H9 (cell line): ENCODE measurements at regions not wholly inside any gene's neighbourhood (a gene's known extent, or its start where the extent isn't known, plus 50 kb on each side); places are given as distances from the start of the nearest gene placed in this dataset.

ENCODE experiments used
- DNase-seq: peaks from one replicate; pipeline ENCODE4 v3.0.0-alpha.2; 2017
- H2AFZ ChIP-seq: one replicate; pipeline ENCODE4 v1.6.1; 2013; ENCODE audit warnings: mild to moderate bottlenecking, low read length, control low read depth, moderate library complexity
- H2AK5ac ChIP-seq: 2 replicates; pipeline ENCODE4 v1.6.1; 2013; ENCODE audit warnings: low read length, control low read depth, mixed read lengths; ENCODE audit not compliant: insufficient read length
- H2BK120ac ChIP-seq: one replicate; pipeline ENCODE4 v1.6.1; 2013; ENCODE audit warnings: low read depth, mild to moderate bottlenecking, low read length, control low read depth, inconsistent platforms; ENCODE audit not compliant: poor library complexity, severe bottlenecking
- H2BK12ac ChIP-seq: 2 replicates; pipeline ENCODE4 v1.6.1; 2013; ENCODE audit warnings: low read length, control low read depth, mixed read lengths, low read depth; ENCODE audit not compliant: insufficient read length
- H2BK15ac ChIP-seq: 2 replicates; pipeline ENCODE4 v1.6.1; 2013; ENCODE audit warnings: low read depth, low read length, control low read depth
- H2BK20ac ChIP-seq: one replicate; pipeline ENCODE4 v1.6.1; 2013; ENCODE audit warnings: low read depth, mild to moderate bottlenecking, low read length, control low read depth, inconsistent platforms; ENCODE audit not compliant: poor library complexity, severe bottlenecking
- H2BK5ac ChIP-seq: 2 replicates; pipeline ENCODE4 v1.6.1; 2013; ENCODE audit warnings: low read length, control low read depth, mixed read lengths; ENCODE audit not compliant: insufficient read length
- H3K14ac ChIP-seq: 2 replicates; pipeline ENCODE4 v1.6.1; 2013; ENCODE audit warnings: low read length, control low read depth; ENCODE audit not compliant: insufficient read depth
- H3K18ac ChIP-seq: 2 replicates; pipeline ENCODE4 v1.6.1; 2013; ENCODE audit warnings: low read depth, mild to moderate bottlenecking, mixed read lengths, low read length, control low read depth; ENCODE audit not compliant: insufficient read length
- H3K23ac ChIP-seq: 2 replicates; pipeline ENCODE4 v1.6.1; 2013; ENCODE audit warnings: low read length, control low read depth, mixed read lengths, low read depth; ENCODE audit not compliant: insufficient read length
- H3K23me2 ChIP-seq: 2 replicates; pipeline ENCODE4 v1.6.1; 2013; ENCODE audit warnings: low read depth, mild to moderate bottlenecking, mixed read lengths, low read length, control low read depth; ENCODE audit not compliant: insufficient read length, poor library complexity, severe bottlenecking
- H3K27ac ChIP-seq: 2 replicates; pipeline ENCODE4 v1.5.1; 2013; ENCODE audit warnings: low read length, control low read depth, mixed read lengths, low read depth; ENCODE audit not compliant: insufficient read length
- H3K27me3 ChIP-seq: 2 replicates; pipeline ENCODE4 v1.6.1; 2013; ENCODE audit warnings: low read length, control low read depth, inconsistent platforms; ENCODE audit not compliant: insufficient read depth
- H3K4ac ChIP-seq: 2 replicates; pipeline ENCODE4 v1.6.1; 2013; ENCODE audit warnings: low read depth, mild to moderate bottlenecking, control low read depth, inconsistent platforms, low read length, moderate library complexity
- H3K4me1 ChIP-seq: 2 replicates; pipeline ENCODE4 v1.6.1; 2013; ENCODE audit warnings: low read length, control low read depth, inconsistent platforms; ENCODE audit not compliant: insufficient read depth
- H3K4me2 ChIP-seq: 2 replicates; pipeline ENCODE4 v1.6.1; 2013; ENCODE audit warnings: low read length, control low read depth, mixed read lengths; ENCODE audit not compliant: insufficient read length, insufficient read depth
- H3K56ac ChIP-seq: 2 replicates; pipeline ENCODE4 v1.6.1; 2013; ENCODE audit warnings: low read depth, mild to moderate bottlenecking, mixed read lengths, low read length, control low read depth; ENCODE audit not compliant: insufficient read length
- H3K79me1 ChIP-seq: 2 replicates; pipeline ENCODE4 v1.6.1; 2013; ENCODE audit warnings: low read depth, mild to moderate bottlenecking, moderate library complexity, low read length, control low read depth, inconsistent platforms; ENCODE audit not compliant: insufficient read depth, poor library complexity, severe bottlenecking
- H3K79me2 ChIP-seq: 2 replicates; pipeline ENCODE4 v1.6.1; 2013; ENCODE audit warnings: low read length, control low read depth, inconsistent platforms; ENCODE audit not compliant: insufficient read depth
- H3K9ac ChIP-seq: 2 replicates; pipeline ENCODE4 v1.6.1; 2013; ENCODE audit warnings: low read length, control low read depth, mixed read lengths; ENCODE audit not compliant: insufficient read length; ENCODE audit errors: extremely low read depth
- H3K9me3 ChIP-seq: one replicate; pipeline ENCODE4 v1.6.1; 2013; ENCODE audit warnings: low read depth, low read length, inconsistent platforms; ENCODE audit not compliant: control insufficient read depth
- H3T11ph ChIP-seq: one replicate; pipeline ENCODE4 v1.6.1; 2013; ENCODE audit warnings: mild to moderate bottlenecking, low read length, control low read depth, inconsistent platforms
- H4K20me1 ChIP-seq: one replicate; pipeline ENCODE4 v1.6.1; 2013; ENCODE audit not compliant: control insufficient read depth, insufficient read length, insufficient read depth
- H4K5ac ChIP-seq: 2 replicates; pipeline ENCODE4 v1.6.1; 2013; ENCODE audit warnings: low read depth, mild to moderate bottlenecking, mixed read lengths, low read length, control low read depth; ENCODE audit not compliant: insufficient read length
- H4K8ac ChIP-seq: replicated peaks from 2 replicates; pipeline ENCODE4 v1.6.1; 2013; ENCODE audit warnings: low read length, control low read depth, mixed read lengths, low read depth; ENCODE audit not compliant: insufficient read length
- H4K91ac ChIP-seq: 2 replicates; pipeline ENCODE4 v1.6.1; 2013; ENCODE audit warnings: low read depth, mild to moderate bottlenecking, moderate library complexity, mixed read lengths, low read length, control low read depth; ENCODE audit not compliant: insufficient read length
- H3K27ac Mint-ChIP-seq, 3 experiments: 2 replicates in 2 of 3; 3 replicates in 1 of 3; pipeline ENCODE4 v1.8.0; 2020 to 2021; ENCODE audit warnings: mixed read lengths in 3 of 3, mild to moderate bottlenecking in 1 of 3, moderate library complexity in 1 of 3
- H3K27me3 Mint-ChIP-seq: 2 replicates; pipeline ENCODE4 v1.8.0; 2021; ENCODE audit warnings: low read depth, mild to moderate bottlenecking, moderate library complexity, mixed read lengths
- H3K36me3 Mint-ChIP-seq, 3 experiments: 2 replicates in 2 of 3; 3 replicates in 1 of 3; pipeline ENCODE4 v1.8.0; 2020 to 2021; ENCODE audit warnings: low read depth in 3 of 3, mixed read lengths in 3 of 3; ENCODE audit not compliant: insufficient read depth in 1 of 3
- H3K4me1 Mint-ChIP-seq, 2 experiments: 2 replicates each; pipeline ENCODE4 v1.8.0; 2020; ENCODE audit warnings: mixed read lengths in 2 of 2
- H3K4me3 Mint-ChIP-seq, 2 experiments: 2 replicates in 1 of 2; 3 replicates in 1 of 2; pipeline ENCODE4 v1.8.0; 2020 to 2021; ENCODE audit warnings: mild to moderate bottlenecking in 2 of 2, mixed read lengths in 2 of 2, moderate library complexity in 1 of 2
- H3K9me3 Mint-ChIP-seq, 2 experiments: 2 replicates in 1 of 2; 3 replicates in 1 of 2; pipeline ENCODE4 v1.8.0; 2020; ENCODE audit warnings: mild to moderate bottlenecking in 2 of 2, mixed read lengths in 2 of 2, moderate library complexity in 1 of 2
- CTCF ChIP-seq: fragments of 200-600 bp; sonication (generic); conservative IDR thresholded peaks from 3 replicates; pipeline ENCODE4 v1.8.0; 2021; ENCODE audit warnings: antibody characterized with exemption, mild to moderate bottlenecking
- WGBS: extraction: QIAGEN DNeasy Blood & Tissue Kit; methylation state at CpG from one replicate; pipeline ENCODE4 v1.1.7; 2013; ENCODE audit warnings: missing lambda C conversion rate, low lambda C conversion rate, mixed read lengths; ENCODE audit not compliant: insufficient read length; ENCODE audit errors: extremely low coverage; 5-methylcytosine and 5-hydroxymethylcytosine counted together

- H3K27ac Mint-ChIP-seq = 0 out of 7 replicates have a peak overlapping the region, but pooled peaks of 1 of the 3 experiments have one; percentile 41
- H3K36me3 Mint-ChIP-seq = no peaks in the 10 kb centered on the region
- no peaks in the 10 kb centered on the region for H3K27me3 ChIP-seq
- H3K9ac ChIP-seq = no peak overlapping the region
- H3K27me3 Mint-ChIP-seq = no peaks in the 10 kb centered on the region
- H3K4me2 ChIP-seq = no peak overlapping the region
- no peaks in the 10 kb centered on the region for H3K23me2 ChIP-seq
- H3K79me2 ChIP-seq = no peaks in the 10 kb centered on the region; the same call in 1 of the 2 replicates
- no peak overlapping the region for H3K56ac ChIP-seq
- H3K9me3 ChIP-seq = no peaks in the 10 kb centered on the region
- no peak for DNase-seq
- H3K23ac ChIP-seq = no peak overlapping the region
- no peak overlapping the region for H3K14ac ChIP-seq
- no peak overlapping the region for H3K4ac ChIP-seq
- H3K4me1 ChIP-seq = peaks cover 2% of the 10 kb centered on the region; the same call in 1 of the 2 replicates
- H2BK5ac ChIP-seq = no peak overlapping the region
- H2AFZ ChIP-seq = no peak overlapping the region
- no peak overlapping the region for H3T11ph ChIP-seq
- no peak overlapping the region for H4K8ac ChIP-seq
- H3K79me1 ChIP-seq = no peaks in the 10 kb centered on the region
- no peak overlapping the region for H2BK20ac ChIP-seq
- H2AK5ac ChIP-seq = no peak overlapping the region
- H4K91ac ChIP-seq = no peak overlapping the region
- H2BK120ac ChIP-seq = no peak overlapping the region
- H3K4me3 Mint-ChIP-seq = no peak overlapping the region
- no peak overlapping the region for H4K5ac ChIP-seq
- 0 out of 2 replicates have a peak overlapping the region, but pooled peaks have one; percentile 65 for H2BK15ac ChIP-seq
- no peak for TF ChIP-seq CTCF
- WGBS = no CpG with 5 or more reads among the region's 4 CpGs
- no peaks in the 10 kb centered on the region for H4K20me1 ChIP-seq
- no peak overlapping the region for H3K18ac ChIP-seq
- peak overlapping the region; percentile 2 for H2BK12ac ChIP-seq
- peak overlapping the region; percentile 41 for H3K27ac ChIP-seq
- peaks cover 10 to 14% of the 10 kb centered on the region in 2 experiments for H3K4me1 Mint-ChIP-seq
- no peaks in the 10 kb centered on the region for H3K9me3 Mint-ChIP-seq
Observed at GRCh38 chr1:199858171-199858570, 169.3 kb upstream of the NR5A2 start.
